Epithelial cell of proximal tubule (primary cell): ENCODE measurements at regions not wholly inside any gene's neighbourhood (a gene's known extent, or its start where the extent isn't known, plus 50 kb on each side); places are given as distances from the start of the nearest gene placed in this dataset.

ENCODE experiments used
- DNase-seq: peaks from one replicate; pipeline ENCODE4 v3.0.0-alpha.2; 2011; ENCODE audit warnings: low read depth
- H3K4me3 ChIP-seq: 2 replicates; pipeline ENCODE4 v1.5.1; 2011; ENCODE audit warnings: low read depth, mild to moderate bottlenecking, low read length
- TF ChIP-seq, protein P1 (sequence below): conservative IDR thresholded peaks from 2 replicates; pipeline ENCODE4 v1.5.1; 2012; ENCODE audit warnings: low read depth, mild to moderate bottlenecking, low read length

DNA sequence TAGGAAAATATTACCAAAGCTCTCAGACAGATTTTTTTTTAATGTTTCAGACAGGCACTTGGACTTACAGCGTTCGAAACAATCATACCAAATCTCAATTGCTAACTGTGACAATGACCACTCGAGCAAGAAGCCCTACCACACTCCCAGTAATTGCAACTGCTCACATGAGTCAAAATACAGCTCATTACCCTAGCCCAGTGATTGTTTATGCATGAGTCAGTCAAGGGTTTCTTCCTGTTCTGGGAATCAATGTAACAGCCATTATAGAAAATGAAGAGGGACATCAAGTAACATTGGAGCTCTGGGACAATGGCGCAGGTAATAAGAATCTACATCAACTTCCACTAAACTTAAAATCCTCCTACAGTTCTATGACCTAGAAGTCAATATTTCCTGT lies 56.1 kb upstream of the SH3GLB1 start:
- H3K4me3 ChIP-seq = no peak overlapping the region
- TF ChIP-seq, protein P1, sequence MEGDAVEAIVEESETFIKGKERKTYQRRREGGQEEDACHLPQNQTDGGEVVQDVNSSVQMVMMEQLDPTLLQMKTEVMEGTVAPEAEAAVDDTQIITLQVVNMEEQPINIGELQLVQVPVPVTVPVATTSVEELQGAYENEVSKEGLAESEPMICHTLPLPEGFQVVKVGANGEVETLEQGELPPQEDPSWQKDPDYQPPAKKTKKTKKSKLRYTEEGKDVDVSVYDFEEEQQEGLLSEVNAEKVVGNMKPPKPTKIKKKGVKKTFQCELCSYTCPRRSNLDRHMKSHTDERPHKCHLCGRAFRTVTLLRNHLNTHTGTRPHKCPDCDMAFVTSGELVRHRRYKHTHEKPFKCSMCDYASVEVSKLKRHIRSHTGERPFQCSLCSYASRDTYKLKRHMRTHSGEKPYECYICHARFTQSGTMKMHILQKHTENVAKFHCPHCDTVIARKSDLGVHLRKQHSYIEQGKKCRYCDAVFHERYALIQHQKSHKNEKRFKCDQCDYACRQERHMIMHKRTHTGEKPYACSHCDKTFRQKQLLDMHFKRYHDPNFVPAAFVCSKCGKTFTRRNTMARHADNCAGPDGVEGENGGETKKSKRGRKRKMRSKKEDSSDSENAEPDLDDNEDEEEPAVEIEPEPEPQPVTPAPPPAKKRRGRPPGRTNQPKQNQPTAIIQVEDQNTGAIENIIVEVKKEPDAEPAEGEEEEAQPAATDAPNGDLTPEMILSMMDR = no peak
- peak; percentile 82 for DNase-seq

DNA sequence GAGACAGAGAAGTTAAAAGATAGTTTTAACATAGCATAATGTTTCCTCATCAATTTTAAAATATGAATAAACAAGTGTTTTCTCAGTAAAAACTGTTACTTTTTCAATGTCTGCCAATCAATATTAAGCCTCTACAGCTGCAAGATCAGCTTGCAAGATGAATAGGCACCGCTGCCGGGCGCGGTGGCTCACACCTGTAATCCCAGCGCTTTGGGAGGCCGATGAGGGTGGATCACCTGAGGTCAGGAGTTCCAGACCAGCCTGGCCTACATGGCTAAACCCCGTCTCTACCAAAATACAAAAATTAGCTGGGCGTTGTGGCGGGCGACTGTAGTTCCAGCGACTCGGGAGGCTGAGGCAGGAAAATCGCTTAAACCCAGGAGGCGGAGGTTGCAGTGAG lies 54.8 kb upstream of the SH3GLB1 start:
- TF ChIP-seq, protein P1 = no peak
- DNase-seq = no peak
- no peak overlapping the region for H3K4me3 ChIP-seq

DNA sequence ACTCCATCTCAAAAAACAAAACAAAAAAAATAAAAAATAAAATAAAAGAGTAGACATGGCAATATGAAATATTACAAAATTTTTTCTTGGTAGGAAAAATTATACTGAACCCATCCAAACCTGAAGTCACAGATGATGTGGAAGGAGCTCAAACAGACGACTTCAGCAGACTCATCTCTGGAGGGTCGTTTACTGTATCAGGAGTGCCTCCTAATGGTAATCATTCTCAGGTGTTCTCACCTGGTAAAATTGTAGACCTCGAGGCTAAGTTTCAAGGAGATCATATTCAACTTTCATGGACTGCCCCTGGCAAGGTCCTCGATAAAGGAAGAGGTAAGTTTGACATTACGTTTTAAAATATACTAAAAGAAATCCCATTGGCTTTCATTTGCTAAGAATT lies 54.3 kb upstream of the SH3GLB1 start:
- TF ChIP-seq, protein P1 = peak; percentile 3
- H3K4me3 ChIP-seq = no peak overlapping the region
- DNase-seq = no peak
